ENCODE measurements at regions not wholly inside any gene's neighbourhood (a gene's known extent, or its start where the extent isn't known, plus 50 kb on each side); places are given as distances from the start of the nearest gene placed in this dataset.

GRCh38 chr2:22487541-22487940 lies 897.4 kb upstream of the KLHL29 start (continued):
- TF ChIP-seq POLR2A (IDR thresholded peaks at IDR 0.05; ENCODE audit: borderline replicate concordance, extremely low read depth, insufficient read depth, insufficient read length) (no peak), EZH2phosphoT487 (IDR thresholded peaks at IDR 0.05; ENCODE audit: borderline replicate concordance) (no peak), EZH2 (IDR thresholded peaks at IDR 0.05) (no peak), POLR2AphosphoS5 (IDR thresholded peaks at IDR 0.05; ENCODE audit: low read depth, low read length) (no peak), TCF7L2 (IDR thresholded peaks at IDR 0.05; ENCODE audit: borderline replicate concordance, extremely low read depth, insufficient read depth, insufficient read length) (no peak), ELF1 (IDR thresholded peaks at IDR 0.05; ENCODE audit: borderline replicate concordance, low read depth) (no peak), REST (IDR thresholded peaks at IDR 0.05; ENCODE audit: low read depth) (no peak), ZNF274 (IDR thresholded peaks at IDR 0.05; ENCODE audit: low read depth, low read length) (no peak), SRF (IDR thresholded peaks at IDR 0.05; ENCODE audit: low read depth) (no peak), MAX (IDR thresholded peaks at IDR 0.05) (no peak)

GRCh38 chr2:22491442-22491841 lies 893.5 kb upstream of the KLHL29 start:
- Histone ChIP-seq H3K9me2 (ENCODE audit: insufficient read depth) (no peaks in the 10 kb centered on the region), H3K27me3 (ENCODE audit: insufficient read depth, low read length) (no peaks in the 10 kb centered on the region), H3K9ac (ENCODE audit: low read length) (no peak overlapping the region), H3K4me3 (replicated peaks in 1 of 2; ENCODE audit: low read depth in 1 of 2, low read length in 2 of 2) (no peak overlapping the region), H3K4me1 (ENCODE audit: control insufficient read depth in 1 of 2, insufficient read depth in 2 of 2, low read length in 2 of 2) (no peaks in the 10 kb centered on the region), H2AFZ (ENCODE audit: low read depth, low read length, poor library complexity, severe bottlenecking) (no peak overlapping the region), H3K27ac (ENCODE audit: low read depth, low read length) (no peak overlapping the region), H3K79me2 (ENCODE audit: insufficient read depth, low read length) (no peaks in the 10 kb centered on the region), H3K9me3 (ENCODE audit: control insufficient read depth in 1 of 2, insufficient read depth in 1 of 2, low read depth in 1 of 2, low read length in 2 of 2) (peaks cover 3 to 11% of the 10 kb centered on the region in 2 experiments; a peak in 2 of 4 replicates), H4K20me1 (ENCODE audit: insufficient read depth) (no peaks in the 10 kb centered on the region), H3K36me3 (ENCODE audit: control insufficient read depth in 1 of 2, insufficient read depth in 2 of 2, low read length in 2 of 2) (no peaks in the 10 kb centered on the region), H3K4me2 (ENCODE audit: low read length) (no peak overlapping the region)
- ChIA-PET POLR2A (no interaction called here), RAD21 (ENCODE audit: low non-redundant PET in 1 of 2, low total read pairs in 2 of 2, uncharacterized antibody in 2 of 2, unreplicated experiment in 2 of 2) (no interaction called here), CTCF (no interaction called here)
- TF ChIP-seq CTCF (IDR thresholded peaks at IDR 0.05 in 2 of 3, conservative IDR thresholded peaks at IDR 0.05 in 1 of 3; ENCODE audit: borderline replicate concordance in 1 of 3, insufficient read depth in 1 of 3, low read depth in 2 of 3, low read length in 2 of 3) (no peak), TCF7L2 (IDR thresholded peaks at IDR 0.05; ENCODE audit: borderline replicate concordance, extremely low read depth, insufficient read depth, insufficient read length) (no peak), SRF (IDR thresholded peaks at IDR 0.05; ENCODE audit: low read depth) (no peak), ZFX (IDR thresholded peaks at IDR 0.05) (no peak), CEBPB (IDR thresholded peaks at IDR 0.05; ENCODE audit: low read depth) (no peak), EZH2 (IDR thresholded peaks at IDR 0.05) (no peak), JUND (IDR thresholded peaks at IDR 0.05) (no peak), CBX3 (IDR thresholded peaks at IDR 0.05; ENCODE audit: low read depth) (no peak), EGR1 (IDR thresholded peaks at IDR 0.05; ENCODE audit: low read depth) (no peak)
- intact Hi-C loops (cut with micrococcal nuclease): no loop called here
- DNase-seq (ENCODE audit: low read depth, low spot score): no peak
- BruUV-seq (replicated peaks): no TSS peak
- no peak for ATAC-seq
